ENCODE measurements at regions not wholly inside any gene's neighbourhood (a gene's known extent, or its start where the extent isn't known, plus 50 kb on each side); places are given as distances from the start of the nearest gene placed in this dataset.
A peak's percentile ranks its signal among the peaks of the same experiment; 100 is the strongest.

DNA sequence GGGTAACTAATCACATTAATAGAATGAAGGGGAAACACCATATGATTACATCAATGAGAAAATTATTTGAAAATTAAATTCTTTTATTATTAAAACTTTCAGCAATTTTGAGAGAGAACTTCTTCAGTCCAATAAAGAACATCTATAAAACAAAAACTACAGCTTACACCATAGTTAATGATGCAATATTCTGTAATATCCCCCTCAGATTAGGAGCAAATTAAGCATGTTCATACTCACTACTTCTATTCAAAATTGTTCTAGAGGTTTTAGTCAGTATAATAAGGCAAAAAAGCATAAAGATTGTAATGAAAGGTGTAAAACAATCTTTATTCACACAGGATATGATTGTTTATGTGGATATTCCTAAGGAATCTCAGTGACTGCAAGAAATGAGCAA, 465.4 kb downstream of the CD109 start:
- Histone ChIP-seq H2BK12ac (ENCODE audit: low read length) (no peak overlapping the region), H3K79me2 (ENCODE audit: control insufficient read depth, insufficient read depth, low read length, poor library complexity) (no peaks in the 10 kb centered on the region), H3K14ac (ENCODE audit: low read length) (no peak overlapping the region), H3K4me1 (ENCODE audit: control insufficient read depth in 1 of 2, insufficient read depth in 2 of 2, low read length in 2 of 2) (no peaks in the 10 kb centered on the region), H3K4me2 (ENCODE audit: low read length) (no peak overlapping the region), H3K27me3 (ENCODE audit: insufficient read depth, low read length) (no peaks in the 10 kb centered on the region), H3K4ac (ENCODE audit: low read depth, low read length) (no peak overlapping the region), H4K8ac (ENCODE audit: low read depth, low read length) (no peak overlapping the region), H3K18ac (ENCODE audit: low read length) (no peak overlapping the region), H3K27ac (ENCODE audit: low read depth, low read length) (no peak overlapping the region), H3K36me3 (ENCODE audit: control insufficient read depth in 1 of 2, insufficient read depth in 2 of 2, low read length in 2 of 2) (no peaks in the 10 kb centered on the region), H4K12ac (ENCODE audit: low read depth, low read length) (no peak overlapping the region), H4K91ac (ENCODE audit: low read depth, low read length) (no peak overlapping the region), H2BK5ac (ENCODE audit: low read depth, low read length, poor library complexity) (no peak overlapping the region), H3K79me1 (ENCODE audit: low read length) (no peaks in the 10 kb centered on the region), H3K9ac (ENCODE audit: low read length) (no peak overlapping the region), H3K9me3 (ENCODE audit: insufficient read depth, low read depth, low read length) (no peaks in the 10 kb centered on the region), H2AK5ac (ENCODE audit: low read length) (no peak overlapping the region), H2BK120ac (ENCODE audit: insufficient read depth, low read length, poor library complexity) (no peak overlapping the region), H3K23ac (ENCODE audit: low read length) (no peak overlapping the region), H2AFZ (ENCODE audit: insufficient read depth, low read length, poor library complexity) (no peak overlapping the region), H3K4me3 (ENCODE audit: low read depth, low read length) (no peak overlapping the region)
- no peak for DNase-seq

DNA sequence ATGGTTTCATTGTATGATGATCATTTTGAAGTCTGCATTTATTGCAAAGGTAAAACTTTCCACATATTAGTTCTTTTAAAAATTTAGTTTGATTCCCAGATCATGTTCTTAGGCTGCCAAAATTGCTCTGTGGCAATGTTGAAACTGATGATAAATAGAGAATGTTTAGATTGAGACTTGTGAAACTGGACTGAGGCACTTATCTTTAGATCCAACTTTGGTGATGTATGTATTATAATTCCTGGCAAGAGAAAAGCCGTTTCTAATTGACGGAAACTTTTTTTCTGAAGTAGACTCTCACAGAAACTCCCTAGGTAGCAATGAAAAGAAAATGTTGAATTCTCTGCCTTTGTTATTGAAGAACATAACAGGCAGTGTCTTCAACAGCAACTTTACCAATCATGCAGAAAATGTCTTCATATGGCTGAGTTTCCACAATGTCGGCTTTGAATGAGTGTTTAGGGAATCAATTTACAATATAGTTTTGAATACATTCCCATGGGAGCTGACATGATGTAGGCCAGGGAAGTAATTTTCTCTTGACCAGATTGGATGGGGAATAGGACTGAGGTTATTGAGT, 456.2 kb downstream of the CD109 start:
- no peak overlapping the region for H3K27ac ChIP-seq (ENCODE audit: low read depth, low read length)
- no CpG with 5 or more reads among the region's 3 CpGs for WGBS (ENCODE audit: extremely low coverage, insufficient coverage, insufficient read length)
- no peak overlapping the region for H3K4me3 ChIP-seq (ENCODE audit: low read depth, low read length)
- no peaks in the 10 kb centered on the region for H3K79me1 ChIP-seq (ENCODE audit: low read length)
- H3K9me3 ChIP-seq (ENCODE audit: insufficient read depth, low read depth, low read length) = no peaks in the 10 kb centered on the region
- no peak overlapping the region for H4K12ac ChIP-seq (ENCODE audit: low read depth, low read length)
- no peak overlapping the region for H2BK120ac ChIP-seq (ENCODE audit: insufficient read depth, low read length, poor library complexity)
- H3K18ac ChIP-seq (ENCODE audit: low read length) = no peak overlapping the region
- H3K27me3 ChIP-seq (ENCODE audit: insufficient read depth, low read length) = no peaks in the 10 kb centered on the region
- no peak overlapping the region for H3K23ac ChIP-seq (ENCODE audit: low read length)
- no peak overlapping the region for H3K4me2 ChIP-seq (ENCODE audit: low read length)
- H3K14ac ChIP-seq (ENCODE audit: low read length) = no peak overlapping the region
- no peak overlapping the region for H4K8ac ChIP-seq (ENCODE audit: low read depth, low read length)
- no peaks in the 10 kb centered on the region for H3K79me2 ChIP-seq (ENCODE audit: control insufficient read depth, insufficient read depth, low read length, poor library complexity)
- H2BK12ac ChIP-seq (ENCODE audit: low read length) = no peak overlapping the region
- H2AK5ac ChIP-seq (ENCODE audit: low read length) = no peak overlapping the region
- no peak overlapping the region for H3K4ac ChIP-seq (ENCODE audit: low read depth, low read length)
- H3K4me1 ChIP-seq (ENCODE audit: control insufficient read depth in 1 of 2, insufficient read depth in 2 of 2, low read length in 2 of 2) = no peaks in the 10 kb centered on the region
- no peak overlapping the region for H3K9ac ChIP-seq (ENCODE audit: low read length)
- no peak for DNase-seq
- H3K36me3 ChIP-seq (ENCODE audit: control insufficient read depth in 1 of 2, insufficient read depth in 2 of 2, low read length in 2 of 2) = no peaks in the 10 kb centered on the region
- no peak overlapping the region for H4K91ac ChIP-seq (ENCODE audit: low read depth, low read length)
- H2BK5ac ChIP-seq (ENCODE audit: low read depth, low read length, poor library complexity) = no peak overlapping the region
- H2AFZ ChIP-seq (ENCODE audit: insufficient read depth, low read length, poor library complexity) = no peak overlapping the region

GRCh38 chr6:74145931-74146330, 449.9 kb downstream of the CD109 start:
- Histone ChIP-seq H3K14ac (ENCODE audit: low read length) (no peak overlapping the region), H3K27ac (ENCODE audit: low read depth, low read length) (no peak overlapping the region), H3K27me3 (ENCODE audit: insufficient read depth, low read length) (no peaks in the 10 kb centered on the region), H3K4me3 (ENCODE audit: low read depth, low read length) (no peak overlapping the region), H3K79me2 (ENCODE audit: control insufficient read depth, insufficient read depth, low read length, poor library complexity) (no peaks in the 10 kb centered on the region), H3K36me3 (ENCODE audit: control insufficient read depth in 1 of 2, insufficient read depth in 2 of 2, low read length in 2 of 2) (no peaks in the 10 kb centered on the region), H4K8ac (ENCODE audit: low read depth, low read length) (no peak overlapping the region), H3K23ac (ENCODE audit: low read length) (no peak overlapping the region), H3K9me3 (ENCODE audit: insufficient read depth, low read depth, low read length) (no peaks in the 10 kb centered on the region), H4K12ac (ENCODE audit: low read depth, low read length) (no peak overlapping the region), H3K79me1 (ENCODE audit: low read length) (no peaks in the 10 kb centered on the region), H2BK120ac (ENCODE audit: insufficient read depth, low read length, poor library complexity) (no peak overlapping the region), H3K4me1 (ENCODE audit: control insufficient read depth in 1 of 2, insufficient read depth in 2 of 2, low read length in 2 of 2) (no peaks in the 10 kb centered on the region), H4K91ac (ENCODE audit: low read depth, low read length) (no peak overlapping the region), H2BK5ac (ENCODE audit: low read depth, low read length, poor library complexity) (no peak overlapping the region), H3K9ac (ENCODE audit: low read length) (no peak overlapping the region), H3K18ac (ENCODE audit: low read length) (no peak overlapping the region), H3K4me2 (ENCODE audit: low read length) (no peak overlapping the region), H2AFZ (ENCODE audit: insufficient read depth, low read length, poor library complexity) (no peak overlapping the region), H2BK12ac (ENCODE audit: low read length) (no peak overlapping the region), H3K4ac (ENCODE audit: low read depth, low read length) (no peak overlapping the region), H2AK5ac (ENCODE audit: low read length) (no peak overlapping the region)
- DNase-seq = no peak

DNA sequence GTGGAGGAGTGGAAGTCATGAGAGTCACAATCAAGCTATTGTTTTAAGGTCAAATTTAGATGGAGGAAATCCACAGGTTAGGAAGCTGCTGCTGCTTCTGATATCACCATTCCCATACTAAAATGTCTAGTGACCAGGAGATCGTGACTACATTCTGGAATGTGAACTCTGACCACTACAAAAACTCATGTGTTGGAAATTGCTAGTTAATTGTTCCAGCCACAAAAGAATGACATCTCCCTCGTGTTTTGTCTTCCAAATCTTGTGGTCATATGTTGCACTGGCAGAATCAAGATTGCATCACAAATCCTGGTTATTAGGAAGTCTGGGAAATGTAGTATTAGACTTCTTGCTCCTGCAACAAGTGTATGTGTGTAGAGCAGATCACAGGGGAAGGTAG, 441.9 kb downstream of the CD109 start:
- Histone ChIP-seq H4K91ac (ENCODE audit: low read depth, low read length) (no peak overlapping the region), H3K4me1 (ENCODE audit: control insufficient read depth in 1 of 2, insufficient read depth in 2 of 2, low read length in 2 of 2) (no peaks in the 10 kb centered on the region), H2BK12ac (ENCODE audit: low read length) (no peak overlapping the region), H4K12ac (ENCODE audit: low read depth, low read length) (no peak overlapping the region), H3K4me3 (ENCODE audit: low read depth, low read length) (no peak overlapping the region), H3K9ac (ENCODE audit: low read length) (no peak overlapping the region), H3K79me1 (ENCODE audit: low read length) (no peaks in the 10 kb centered on the region), H4K8ac (ENCODE audit: low read depth, low read length) (no peak overlapping the region), H3K27ac (ENCODE audit: low read depth, low read length) (no peak overlapping the region), H3K4ac (ENCODE audit: low read depth, low read length) (no peak overlapping the region), H2AK5ac (ENCODE audit: low read length) (no peak overlapping the region), H3K79me2 (ENCODE audit: control insufficient read depth, insufficient read depth, low read length, poor library complexity) (no peaks in the 10 kb centered on the region), H3K9me3 (ENCODE audit: insufficient read depth, low read depth, low read length) (no peaks in the 10 kb centered on the region), H2BK5ac (ENCODE audit: low read depth, low read length, poor library complexity) (no peak overlapping the region), H3K27me3 (ENCODE audit: insufficient read depth, low read length) (no peaks in the 10 kb centered on the region), H2AFZ (ENCODE audit: insufficient read depth, low read length, poor library complexity) (no peak overlapping the region), H3K23ac (ENCODE audit: low read length) (no peak overlapping the region), H3K36me3 (ENCODE audit: control insufficient read depth in 1 of 2, insufficient read depth in 2 of 2, low read length in 2 of 2) (no peaks in the 10 kb centered on the region), H3K4me2 (ENCODE audit: low read length) (no peak overlapping the region), H3K14ac (ENCODE audit: low read length) (no peak overlapping the region), H3K18ac (ENCODE audit: low read length) (no peak overlapping the region), H2BK120ac (ENCODE audit: insufficient read depth, low read length, poor library complexity) (no peak overlapping the region)
- WGBS (ENCODE audit: extremely low coverage, insufficient coverage, insufficient read length) = no CpG with 5 or more reads among the region's 2 CpGs
- DNase-seq = peak in 1 of 2 donors; percentile 7
